NB4 (cell line): ENCODE measurements at regions not wholly inside any gene's neighbourhood (a gene's known extent, or its start where the extent isn't known, plus 50 kb on each side); places are given as distances from the start of the nearest gene placed in this dataset.
A peak's percentile ranks its signal among the peaks of the same experiment; 100 is the strongest.

ENCODE experiments used
- DNase-seq: peaks from one replicate; pipeline ENCODE4 v3.0.0; 2010; ENCODE audit warnings: low read depth
- H3K4me3 ChIP-seq: one replicate; pipeline ENCODE4 v1.5.1; 2011; ENCODE audit warnings: mild to moderate bottlenecking, low read depth, low read length, moderate library complexity
- CTCF ChIP-seq: IDR thresholded peaks from one replicate; pipeline ENCODE4 v1.5.1; 2012; ENCODE audit warnings: low read depth, low read length
- MAX ChIP-seq: IDR thresholded peaks from 2 replicates; pipeline ENCODE4 v1.6.1; 2011; ENCODE audit warnings: low read depth, low read length
- MYC ChIP-seq: IDR thresholded peaks from 2 replicates; pipeline ENCODE4 v1.6.1; 2011; ENCODE audit warnings: low read depth, low read length
- POLR2A ChIP-seq: IDR thresholded peaks from 2 replicates; pipeline ENCODE4 v1.6.1; 2011; ENCODE audit warnings: mild to moderate bottlenecking; ENCODE audit not compliant: insufficient read length; ENCODE audit errors: extremely low read depth

- no peak for TF ChIP-seq CTCF
- no peak for TF ChIP-seq POLR2A
- TF ChIP-seq MAX, result no peak
- TF ChIP-seq MYC, result no peak
- no peak overlapping the region for H3K4me3 ChIP-seq
- no peak for DNase-seq
These were observed 240.7 kb upstream of the ATP6AP2 start for GRCh38 chrX:40340116-40340515.

DNA sequence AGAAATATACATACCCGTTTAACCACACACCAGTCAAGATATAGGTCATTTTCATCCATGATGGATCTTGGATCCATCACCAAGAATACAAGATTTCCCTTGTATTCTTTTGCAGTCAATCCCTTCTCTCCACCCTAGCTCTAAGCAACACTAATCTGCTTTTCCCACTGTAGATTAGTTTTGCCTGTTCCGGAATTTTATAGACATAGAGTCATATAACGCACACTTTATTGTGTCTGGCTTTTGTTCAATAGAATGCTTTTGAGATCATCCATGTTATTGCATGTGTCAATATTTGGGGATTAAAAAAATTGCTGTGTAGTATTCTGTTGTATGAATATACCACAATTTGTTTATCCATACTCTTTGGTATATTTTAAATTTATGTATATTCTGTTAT, 235.6 kb upstream of the BCOR start:
- TF ChIP-seq CTCF (no peak), MAX (no peak), MYC (no peak), POLR2A (no peak)
- no peak overlapping the region for H3K4me3 ChIP-seq
- no peak for DNase-seq

DNA sequence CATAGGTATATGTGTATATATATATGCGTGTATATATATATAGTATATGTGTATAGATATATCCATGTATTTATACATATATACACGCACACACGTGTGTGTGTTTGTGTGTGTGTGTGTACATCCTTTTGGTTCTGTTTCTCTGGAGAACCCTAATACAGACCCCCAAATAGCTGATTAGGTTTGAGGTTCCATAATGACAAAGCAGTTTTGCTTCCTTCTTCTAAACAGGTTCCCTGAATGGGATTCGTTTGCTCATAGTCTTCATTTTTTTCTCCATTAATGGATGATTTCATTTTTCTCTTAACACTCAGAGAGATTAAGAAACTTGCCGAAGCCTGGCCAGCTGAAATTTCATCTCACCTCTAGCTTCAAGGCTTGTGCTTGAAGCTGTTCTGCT, 234.0 kb upstream of the BCOR start:
- TF ChIP-seq POLR2A, result no peak
- TF ChIP-seq CTCF, result no peak
- no peak for TF ChIP-seq MAX
- no peak for TF ChIP-seq MYC
- no peak overlapping the region for H3K4me3 ChIP-seq
- peak; percentile 3 for DNase-seq

DNA sequence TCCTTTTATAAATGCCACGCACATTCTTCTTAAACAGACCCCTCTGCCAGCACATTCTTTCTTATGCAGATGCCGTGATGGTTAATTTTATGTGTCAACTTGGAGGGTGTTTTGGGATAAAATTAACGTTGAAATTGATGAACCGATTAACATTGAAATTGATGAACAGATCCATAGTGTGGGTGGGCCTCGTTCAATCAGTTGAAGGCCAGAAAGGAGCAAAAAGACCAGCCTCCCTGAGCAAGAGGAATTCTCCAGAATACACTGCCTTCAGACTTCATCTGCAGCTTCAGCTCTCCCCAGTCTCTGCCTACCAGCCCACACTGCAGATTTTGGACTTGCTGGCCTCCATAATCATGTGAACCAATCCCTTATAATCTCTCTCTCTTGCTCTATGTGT, 233.6 kb upstream of the BCOR start:
- TF ChIP-seq POLR2A (no peak), MYC (no peak), MAX (no peak), CTCF (no peak)
- DNase-seq, result no peak
- no peak overlapping the region for H3K4me3 ChIP-seq

DNA sequence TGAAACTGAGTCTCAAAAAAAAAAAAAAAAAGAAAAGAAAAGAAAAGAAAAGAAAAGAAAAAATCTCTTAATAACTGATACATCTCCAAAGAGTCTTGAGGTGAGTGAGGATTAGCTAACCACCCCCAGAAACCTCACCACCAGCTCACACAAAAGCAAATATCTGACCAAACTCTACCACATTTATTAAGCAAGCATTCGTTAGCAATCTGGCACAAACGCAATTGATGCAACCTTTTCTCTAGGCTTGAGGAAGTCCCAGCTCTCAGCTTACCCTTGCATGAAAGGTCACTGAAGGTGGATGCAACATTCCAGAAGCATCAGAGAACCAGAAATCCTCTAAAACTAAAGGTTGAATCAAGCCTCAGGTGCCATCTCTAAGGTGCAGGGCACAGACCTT, 231.9 kb upstream of the BCOR start:
- TF ChIP-seq CTCF, result no peak
- TF ChIP-seq MYC, result no peak
- no peak for TF ChIP-seq MAX
- TF ChIP-seq POLR2A, result no peak
- DNase-seq, result peak; percentile 60
- no peak overlapping the region for H3K4me3 ChIP-seq

- no peak overlapping the region for H3K4me3 ChIP-seq
- TF ChIP-seq MAX, result no peak
- no peak for TF ChIP-seq MYC
- TF ChIP-seq POLR2A, result no peak
- no peak for TF ChIP-seq CTCF
- no peak for DNase-seq
These were observed 229.3 kb upstream of the BCOR start for GRCh38 chrX:40327085-40327484.
